Neural cell (in vitro differentiated cells): ENCODE measurements at regions not wholly inside any gene's neighbourhood (a gene's known extent, or its start where the extent isn't known, plus 50 kb on each side); places are given as distances from the start of the nearest gene placed in this dataset.

Experiments
- H2AFZ ChIP-seq: fragments of 200-600, 300-800 bp; sonication (generic), shearing (Covaris generic); 2 replicates; pipeline ENCODE4 v1.6.0; 2014; ENCODE audit warnings: low read depth, mild to moderate bottlenecking, antibody characterized with exemption, low read length, moderate library complexity
- H3F3A ChIP-seq: fragments of 200-600 bp; shearing (Covaris generic); 2 replicates; pipeline ENCODE4 v1.6.1; 2016; ENCODE audit warnings: mild to moderate bottlenecking, moderate library complexity, mixed read lengths, antibody characterized with exemption, low read length; ENCODE audit not compliant: insufficient read depth, poor library complexity, severe bottlenecking
- H3K27ac ChIP-seq: fragments of 200-600, 300-800 bp; sonication (generic), shearing (Covaris generic); 2 replicates; pipeline ENCODE4 v1.5.1; 2014; ENCODE audit warnings: mild to moderate bottlenecking, low read length, moderate library complexity
- H3K27me3 ChIP-seq: fragments of 300-800, 200-600 bp; sonication (generic), shearing (Covaris generic); 2 replicates; pipeline ENCODE4 v1.6.0; 2014; ENCODE audit warnings: mild to moderate bottlenecking, low read depth, low read length, moderate library complexity; ENCODE audit not compliant: insufficient read depth
- H3K36me3 ChIP-seq: fragments of 300-800, 200-600 bp; sonication (generic), shearing (Covaris generic); 2 replicates; pipeline ENCODE4 v1.5.1; 2014; ENCODE audit warnings: mild to moderate bottlenecking, antibody characterized with exemption, low read length, moderate library complexity; ENCODE audit not compliant: insufficient read depth
- H3K4me2 ChIP-seq: fragments of 300-800, 200-600 bp; sonication (generic), shearing (Covaris generic); 2 replicates; pipeline ENCODE4 v1.6.0; 2014; ENCODE audit warnings: mild to moderate bottlenecking, low read length
- H3K4me3 ChIP-seq: fragments of 300-800, 200-600 bp; sonication (generic), shearing (Covaris generic); 2 replicates; pipeline ENCODE4 v1.5.1; 2014; ENCODE audit warnings: mild to moderate bottlenecking, low read length, moderate library complexity
- H3K79me2 ChIP-seq: fragments of 200-600 bp; shearing (Covaris generic); replicated peaks from 2 replicates; pipeline ENCODE4 v1.6.0; 2014; ENCODE audit warnings: mild to moderate bottlenecking, low read length, moderate library complexity; ENCODE audit not compliant: insufficient read depth
- H3K9ac ChIP-seq: fragments of 300-800, 200-600 bp; sonication (generic), shearing (Covaris generic); 2 replicates; pipeline ENCODE4 v1.6.1; 2016; ENCODE audit warnings: mild to moderate bottlenecking, low read length, mixed read lengths
- H3K9me2 ChIP-seq: fragments of 200-600 bp; shearing (Covaris generic); 2 replicates; pipeline ENCODE4 v1.6.1; 2016; ENCODE audit warnings: mild to moderate bottlenecking, low read length, mixed read lengths; ENCODE audit not compliant: insufficient read depth
- H3K9me3 ChIP-seq: fragments of 200-600, 300-800 bp; sonication (generic), shearing (Covaris generic); 2 replicates; pipeline ENCODE4 v1.6.1; 2016; ENCODE audit warnings: mild to moderate bottlenecking, mixed run types, low read length, moderate library complexity, mixed read lengths
- H4K20me1 ChIP-seq: fragments of 200-600 bp; shearing (Covaris generic); 2 replicates; pipeline ENCODE4 v1.6.1; 2016; ENCODE audit warnings: mild to moderate bottlenecking, mixed run types; ENCODE audit not compliant: insufficient read depth
- EP300 ChIP-seq: fragments of 450-650 bp; conservative IDR thresholded peaks from 2 replicates; pipeline ENCODE4 v1.6.1; 2014; ENCODE audit warnings: antibody characterized with exemption, mild to moderate bottlenecking, moderate library complexity; ENCODE audit not compliant: poor library complexity, severe bottlenecking
- EZH2 ChIP-seq: fragments of 200-600, 300-800 bp; shearing (Covaris generic), sonication (generic); IDR thresholded peaks from 2 replicates; pipeline ENCODE4 v1.6.1; 2014; ENCODE audit warnings: antibody characterized with exemption, low read length, borderline replicate concordance, mild to moderate bottlenecking; ENCODE audit not compliant: insufficient read depth, poor library complexity, severe bottlenecking
- MXI1 ChIP-seq: fragments of 450-650 bp; conservative IDR thresholded peaks from 2 replicates; pipeline ENCODE4 v1.6.1; 2014; ENCODE audit warnings: antibody characterized with exemption, mild to moderate bottlenecking; ENCODE audit not compliant: poor library complexity, severe bottlenecking
- POLR2AphosphoS5 ChIP-seq: IDR thresholded peaks from 2 replicates; pipeline ENCODE4 v1.6.1; 2012
- RAD21 ChIP-seq: fragments of 450-650 bp; conservative IDR thresholded peaks from 2 replicates; pipeline ENCODE4 v1.6.1; 2014; ENCODE audit warnings: antibody characterized with exemption, mild to moderate bottlenecking, moderate library complexity
- SMC3 ChIP-seq: fragments of 450-650 bp; conservative IDR thresholded peaks from 2 replicates; pipeline ENCODE4 v1.6.1; 2014; ENCODE audit warnings: antibody characterized with exemption, mild to moderate bottlenecking, moderate library complexity; ENCODE audit not compliant: poor library complexity
- TAF1 ChIP-seq: IDR thresholded peaks from 2 replicates; pipeline ENCODE4 v1.6.1; 2012; ENCODE audit warnings: low read depth
- TF ChIP-seq, protein P1 (sequence below): IDR thresholded peaks from 2 replicates; pipeline ENCODE4 v1.6.1; 2012; ENCODE audit warnings: borderline replicate concordance
- TF ChIP-seq, protein P2 (sequence below): fragments of 450-650 bp; IDR thresholded peaks from 2 replicates; pipeline ENCODE4 v1.5.1; 2014; ENCODE audit warnings: antibody characterized with exemption, mild to moderate bottlenecking, moderate library complexity; ENCODE audit not compliant: poor library complexity, severe bottlenecking

GRCh38 chr7:96526496-96526895 lies 183.2 kb downstream of the SEM1 start (continued):
- TF ChIP-seq, protein P1, sequence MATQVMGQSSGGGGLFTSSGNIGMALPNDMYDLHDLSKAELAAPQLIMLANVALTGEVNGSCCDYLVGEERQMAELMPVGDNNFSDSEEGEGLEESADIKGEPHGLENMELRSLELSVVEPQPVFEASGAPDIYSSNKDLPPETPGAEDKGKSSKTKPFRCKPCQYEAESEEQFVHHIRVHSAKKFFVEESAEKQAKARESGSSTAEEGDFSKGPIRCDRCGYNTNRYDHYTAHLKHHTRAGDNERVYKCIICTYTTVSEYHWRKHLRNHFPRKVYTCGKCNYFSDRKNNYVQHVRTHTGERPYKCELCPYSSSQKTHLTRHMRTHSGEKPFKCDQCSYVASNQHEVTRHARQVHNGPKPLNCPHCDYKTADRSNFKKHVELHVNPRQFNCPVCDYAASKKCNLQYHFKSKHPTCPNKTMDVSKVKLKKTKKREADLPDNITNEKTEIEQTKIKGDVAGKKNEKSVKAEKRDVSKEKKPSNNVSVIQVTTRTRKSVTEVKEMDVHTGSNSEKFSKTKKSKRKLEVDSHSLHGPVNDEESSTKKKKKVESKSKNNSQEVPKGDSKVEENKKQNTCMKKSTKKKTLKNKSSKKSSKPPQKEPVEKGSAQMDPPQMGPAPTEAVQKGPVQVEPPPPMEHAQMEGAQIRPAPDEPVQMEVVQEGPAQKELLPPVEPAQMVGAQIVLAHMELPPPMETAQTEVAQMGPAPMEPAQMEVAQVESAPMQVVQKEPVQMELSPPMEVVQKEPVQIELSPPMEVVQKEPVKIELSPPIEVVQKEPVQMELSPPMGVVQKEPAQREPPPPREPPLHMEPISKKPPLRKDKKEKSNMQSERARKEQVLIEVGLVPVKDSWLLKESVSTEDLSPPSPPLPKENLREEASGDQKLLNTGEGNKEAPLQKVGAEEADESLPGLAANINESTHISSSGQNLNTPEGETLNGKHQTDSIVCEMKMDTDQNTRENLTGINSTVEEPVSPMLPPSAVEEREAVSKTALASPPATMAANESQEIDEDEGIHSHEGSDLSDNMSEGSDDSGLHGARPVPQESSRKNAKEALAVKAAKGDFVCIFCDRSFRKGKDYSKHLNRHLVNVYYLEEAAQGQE, result no peak
- TF ChIP-seq EZH2, result no peak

- no peaks in the 10 kb centered on the region for H3K9me3 ChIP-seq
- H2AFZ ChIP-seq, result no peak overlapping the region
- TF ChIP-seq POLR2AphosphoS5 (no peak), RAD21 (no peak), MXI1 (no peak), EP300 (no peak), EZH2 (no peak), SMC3 (no peak), TAF1 (no peak)
- TF ChIP-seq, protein P2, sequence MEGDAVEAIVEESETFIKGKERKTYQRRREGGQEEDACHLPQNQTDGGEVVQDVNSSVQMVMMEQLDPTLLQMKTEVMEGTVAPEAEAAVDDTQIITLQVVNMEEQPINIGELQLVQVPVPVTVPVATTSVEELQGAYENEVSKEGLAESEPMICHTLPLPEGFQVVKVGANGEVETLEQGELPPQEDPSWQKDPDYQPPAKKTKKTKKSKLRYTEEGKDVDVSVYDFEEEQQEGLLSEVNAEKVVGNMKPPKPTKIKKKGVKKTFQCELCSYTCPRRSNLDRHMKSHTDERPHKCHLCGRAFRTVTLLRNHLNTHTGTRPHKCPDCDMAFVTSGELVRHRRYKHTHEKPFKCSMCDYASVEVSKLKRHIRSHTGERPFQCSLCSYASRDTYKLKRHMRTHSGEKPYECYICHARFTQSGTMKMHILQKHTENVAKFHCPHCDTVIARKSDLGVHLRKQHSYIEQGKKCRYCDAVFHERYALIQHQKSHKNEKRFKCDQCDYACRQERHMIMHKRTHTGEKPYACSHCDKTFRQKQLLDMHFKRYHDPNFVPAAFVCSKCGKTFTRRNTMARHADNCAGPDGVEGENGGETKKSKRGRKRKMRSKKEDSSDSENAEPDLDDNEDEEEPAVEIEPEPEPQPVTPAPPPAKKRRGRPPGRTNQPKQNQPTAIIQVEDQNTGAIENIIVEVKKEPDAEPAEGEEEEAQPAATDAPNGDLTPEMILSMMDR, result no peak
- TF ChIP-seq, protein P1, result no peak
Observed at GRCh38 chr7:96521068-96521894, 188.4 kb downstream of the SEM1 start.

More at GRCh38 chr7:96521068-96521894, 188.4 kb downstream of the SEM1 start:
- Histone ChIP-seq H3K27me3 (no peaks in the 10 kb centered on the region), H3K9ac (no peak overlapping the region), H3K9me2 (no peaks in the 10 kb centered on the region), H3K79me2 (no peaks in the 10 kb centered on the region), H3K4me2 (no peak overlapping the region), H3K27ac (no peak overlapping the region), H4K20me1 (no peaks in the 10 kb centered on the region), H3F3A (no peaks in the 10 kb centered on the region), H3K36me3 (no peaks in the 10 kb centered on the region), H3K4me3 (no peak overlapping the region)
